OCI-LY7 (cell line): ENCODE measurements at regions not wholly inside any gene's neighbourhood (a gene's known extent, or its start where the extent isn't known, plus 50 kb on each side); places are given as distances from the start of the nearest gene placed in this dataset.

ENCODE experiments used
- BruUV-seq: library from RNA; stranded (reverse); fragments of 400-500 nt; replicated peaks from 2 replicates; lab custom pipeline; 2021; lab: Mats Ljungman, UMichigan
- CTCF ChIA-PET: fragments of 300-600 bp; sonication (Branson Sonifier 250); formaldehyde crosslinking; loops from one replicate; lab custom pipeline; 2022; ENCODE audit warnings: antibody characterized with exemption; ENCODE audit not compliant: unreplicated experiment; lab: Charles Lee
- POLR2A ChIA-PET: fragments of 300-600 bp; sonication (Branson Sonifier 250); formaldehyde crosslinking; loops from one replicate; lab custom pipeline; 2022; ENCODE audit warnings: antibody characterized with exemption; lab: Charles Lee
- DNase-seq: peaks from one replicate; pipeline ENCODE4 v3.0.0-alpha.2; 2015; ENCODE audit warnings: low spot score
- H2AFZ ChIP-seq: fragments of 200-600 bp; sonication (generic), shearing (Covaris generic); 2 replicates; pipeline ENCODE4 v1.6.1; 2014; ENCODE audit warnings: mild to moderate bottlenecking, antibody characterized with exemption, low read length, moderate library complexity
- H3K27ac ChIP-seq: fragments of 200-600 bp; sonication (generic); 2 replicates; pipeline ENCODE4 v1.5.1; 2014; ENCODE audit warnings: mixed run types, low read depth, mild to moderate bottlenecking, moderate library complexity, low read length, inconsistent platforms; ENCODE audit not compliant: poor library complexity, severe bottlenecking
- H3K36me3 ChIP-seq: fragments of 200-600 bp; sonication (generic); 2 replicates; pipeline ENCODE4 v1.6.1; 2014; ENCODE audit warnings: mild to moderate bottlenecking, antibody characterized with exemption, low read length, moderate library complexity, mixed read lengths; ENCODE audit not compliant: insufficient read depth
- H3K4me1 ChIP-seq: fragments of 200-600 bp; sonication (generic); 2 replicates; pipeline ENCODE4 v1.5.1; 2014; ENCODE audit warnings: mild to moderate bottlenecking, low read length; ENCODE audit not compliant: insufficient read depth, poor library complexity, severe bottlenecking
- H3K4me2 ChIP-seq: fragments of 200-600 bp; sonication (generic); 2 replicates; pipeline ENCODE4 v1.6.1; 2014; ENCODE audit warnings: mild to moderate bottlenecking, low read length
- H3K4me3 ChIP-seq: fragments of 200-600 bp; sonication (generic); 2 replicates; pipeline ENCODE4 v1.5.1; 2014; ENCODE audit warnings: mild to moderate bottlenecking, low read depth, low read length; ENCODE audit not compliant: poor library complexity, severe bottlenecking
- H3K79me2 ChIP-seq: fragments of 200-600 bp; sonication (generic); 2 replicates; pipeline ENCODE4 v1.6.1; 2016; ENCODE audit warnings: low read depth, mild to moderate bottlenecking, low read length, moderate library complexity, mixed read lengths; ENCODE audit not compliant: insufficient read depth
- H3K9me2 ChIP-seq: fragments of 200-600 bp; sonication (generic); 2 replicates; pipeline ENCODE4 v1.6.1; 2016; ENCODE audit warnings: mild to moderate bottlenecking, low read length, mixed read lengths; ENCODE audit not compliant: insufficient read depth
- H3K9me3 ChIP-seq: fragments of 200-600 bp; sonication (generic); 2 replicates; pipeline ENCODE4 v1.6.1; 2014; ENCODE audit warnings: mild to moderate bottlenecking, mixed run types, low read length, mixed read lengths
- H4K20me1 ChIP-seq: fragments of 200-600 bp; sonication (generic); 2 replicates; pipeline ENCODE4 v1.6.1; 2014; ENCODE audit warnings: mild to moderate bottlenecking, antibody characterized with exemption, low read length, moderate library complexity, mixed read lengths; ENCODE audit not compliant: insufficient read depth
- EZH2phosphoT487 ChIP-seq: fragments of 200-600 bp; sonication (generic); IDR thresholded peaks from 2 replicates; pipeline ENCODE4 v1.6.1; 2018; ENCODE audit warnings: low read depth, borderline replicate concordance, mild to moderate bottlenecking, mixed run types, antibody characterized with exemption, low read length, moderate library complexity, mixed read lengths
- intact Hi-C: fragments of 100-400 bp; cut with micrococcal nuclease; formaldehyde crosslinking; loops from one replicate; pipeline ENCODE4 v1.10.0; 2022; ENCODE audit not compliant: unreplicated experiment
- TF ChIP-seq, protein P1 (sequence below): fragments of 200-600 bp; sonication (generic); conservative IDR thresholded peaks from 2 replicates; pipeline ENCODE4 v1.5.1; 2014; ENCODE audit warnings: mild to moderate bottlenecking, antibody characterized with exemption, low read length, moderate library complexity, mixed read lengths

DNA sequence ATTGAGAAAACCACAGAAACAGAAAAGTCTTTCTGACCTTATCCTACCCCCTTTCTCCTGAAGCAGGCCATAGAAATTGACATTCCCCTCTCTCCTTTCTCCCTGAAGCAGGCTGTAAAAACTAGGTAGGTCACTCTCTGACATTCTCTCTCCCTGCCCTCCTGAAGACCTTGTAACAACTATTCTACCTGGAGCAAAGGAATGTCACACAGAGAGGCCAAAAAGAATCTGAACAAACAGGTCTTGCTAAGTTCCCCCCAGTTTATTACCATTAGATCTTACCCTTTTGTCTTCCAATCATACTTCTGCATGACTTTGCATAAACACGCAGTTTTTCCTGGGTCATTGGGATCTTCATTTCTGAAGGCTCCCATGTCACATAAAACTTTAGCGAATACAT lies 198.3 kb upstream of the GYPA start:
- no peak overlapping the region for H3K27ac ChIP-seq
- BruUV-seq, result no TSS peak
- no peaks in the 10 kb centered on the region for H4K20me1 ChIP-seq
- H3K4me1 ChIP-seq, result no peaks in the 10 kb centered on the region
- intact Hi-C loops, result loop anchor here (1.0 kb wide), 1 partner anchor 19 kb away; no protein-coding TSS in a partner anchor
- H3K9me2 ChIP-seq, result no peaks in the 10 kb centered on the region
- H3K9me3 ChIP-seq, result no peaks in the 10 kb centered on the region
- ChIA-PET POLR2A (interaction anchor here (0.7 to 1.4 kb wide), 4 partner anchors 10 to 19 kb away, joined by 3 to 14 read pairs (median 6); no protein-coding TSS in a partner anchor), CTCF (no interaction called here)
- no peaks in the 10 kb centered on the region for H3K79me2 ChIP-seq
- no peaks in the 10 kb centered on the region for H3K36me3 ChIP-seq
- no peak overlapping the region for H3K4me2 ChIP-seq
- H3K4me3 ChIP-seq, result no peak overlapping the region
- no peak overlapping the region for H2AFZ ChIP-seq
- DNase-seq, result no peak
- TF ChIP-seq, protein P1, sequence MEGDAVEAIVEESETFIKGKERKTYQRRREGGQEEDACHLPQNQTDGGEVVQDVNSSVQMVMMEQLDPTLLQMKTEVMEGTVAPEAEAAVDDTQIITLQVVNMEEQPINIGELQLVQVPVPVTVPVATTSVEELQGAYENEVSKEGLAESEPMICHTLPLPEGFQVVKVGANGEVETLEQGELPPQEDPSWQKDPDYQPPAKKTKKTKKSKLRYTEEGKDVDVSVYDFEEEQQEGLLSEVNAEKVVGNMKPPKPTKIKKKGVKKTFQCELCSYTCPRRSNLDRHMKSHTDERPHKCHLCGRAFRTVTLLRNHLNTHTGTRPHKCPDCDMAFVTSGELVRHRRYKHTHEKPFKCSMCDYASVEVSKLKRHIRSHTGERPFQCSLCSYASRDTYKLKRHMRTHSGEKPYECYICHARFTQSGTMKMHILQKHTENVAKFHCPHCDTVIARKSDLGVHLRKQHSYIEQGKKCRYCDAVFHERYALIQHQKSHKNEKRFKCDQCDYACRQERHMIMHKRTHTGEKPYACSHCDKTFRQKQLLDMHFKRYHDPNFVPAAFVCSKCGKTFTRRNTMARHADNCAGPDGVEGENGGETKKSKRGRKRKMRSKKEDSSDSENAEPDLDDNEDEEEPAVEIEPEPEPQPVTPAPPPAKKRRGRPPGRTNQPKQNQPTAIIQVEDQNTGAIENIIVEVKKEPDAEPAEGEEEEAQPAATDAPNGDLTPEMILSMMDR, result no peak
- TF ChIP-seq EZH2phosphoT487, result no peak

GRCh38 chr4:144340931-144341330 lies 200.4 kb upstream of the GYPA start:
- TF ChIP-seq, protein P1, result no peak
- TF ChIP-seq EZH2phosphoT487, result no peak
- no TSS peak for BruUV-seq
- POLR2A ChIA-PET, result no interaction called here
- no peak for DNase-seq
- intact Hi-C loops, result no loop called here
- no peak overlapping the region for H2AFZ ChIP-seq
- no peaks in the 10 kb centered on the region for H3K4me1 ChIP-seq
- H3K9me2 ChIP-seq, result no peaks in the 10 kb centered on the region
- H3K4me2 ChIP-seq, result no peak overlapping the region
- H3K79me2 ChIP-seq, result no peaks in the 10 kb centered on the region
- H4K20me1 ChIP-seq, result no peaks in the 10 kb centered on the region
- CTCF ChIA-PET, result no interaction called here
- H3K36me3 ChIP-seq, result no peaks in the 10 kb centered on the region
- H3K9me3 ChIP-seq, result no peaks in the 10 kb centered on the region
- H3K4me3 ChIP-seq, result no peak overlapping the region
- H3K27ac ChIP-seq, result no peak overlapping the region

GRCh38 chr4:144342949-144343760 lies 202.6 kb upstream of the GYPA start:
- TF ChIP-seq EZH2phosphoT487, result no peak
- TF ChIP-seq, protein P1, result no peak
- no TSS peak for BruUV-seq
- Histone ChIP-seq H3K36me3 (no peaks in the 10 kb centered on the region), H4K20me1 (no peaks in the 10 kb centered on the region), H3K79me2 (no peaks in the 10 kb centered on the region), H3K9me2 (no peaks in the 10 kb centered on the region), H3K27ac (no peak overlapping the region), H3K4me3 (no peak overlapping the region), H2AFZ (no peak overlapping the region), H3K4me1 (no peaks in the 10 kb centered on the region), H3K9me3 (no peaks in the 10 kb centered on the region), H3K4me2 (no peak overlapping the region)
- ChIA-PET CTCF (no interaction called here), POLR2A (no interaction called here)
- intact Hi-C loops, result no loop called here
- no peak for DNase-seq
